Stimulated activated memory B cell treated with anti-CD40 and anti-IgM and Interleukin-4, amounts not matched to agents 10 μg/mL and 1 μg/mL and 100 μg/mL, for 72 hours (primary cell): ENCODE measurements at regions not wholly inside any gene's neighbourhood (a gene's known extent, or its start where the extent isn't known, plus 50 kb on each side); places are given as distances from the start of the nearest gene placed in this dataset.
"Not testable (repeated sequence)": the region's sequence is repeated elsewhere in the genome, so short reads cannot be mapped to it uniquely, and the experiment has no call there.

Source experiments
- ATAC-seq: fragments of 150-1000 bp; cut with Tn5 transposase; 2 replicates; pipeline ENCODE4 v1.10.0; 2021
- H3K27ac Mint-ChIP-seq: one replicate; pipeline ENCODE4 v1.8.0; 2022; ENCODE audit warnings: mild to moderate bottlenecking, mixed read lengths
- H3K27me3 Mint-ChIP-seq: one replicate; pipeline ENCODE4 v1.8.0; 2022; ENCODE audit warnings: mixed read lengths
- H3K36me3 Mint-ChIP-seq: one replicate; pipeline ENCODE4 v1.8.0; 2022; ENCODE audit warnings: mixed read lengths
- H3K4me1 Mint-ChIP-seq: one replicate; pipeline ENCODE4 v1.8.0; 2022; ENCODE audit warnings: mixed read lengths
- H3K4me3 Mint-ChIP-seq: one replicate; pipeline ENCODE4 v1.8.0; 2022; ENCODE audit warnings: mild to moderate bottlenecking, moderate library complexity, mixed read lengths
- H3K9me3 Mint-ChIP-seq: one replicate; pipeline ENCODE4 v1.8.0; 2022; ENCODE audit warnings: mixed read lengths

- Mint-ChIP-seq H3K27me3 (peaks cover 11% of the 10 kb centered on the region), H3K4me3 (no peak overlapping the region), H3K36me3 (no peaks in the 10 kb centered on the region), H3K9me3 (no peaks in the 10 kb centered on the region), H3K27ac (no peak overlapping the region), H3K4me1 (no peaks in the 10 kb centered on the region)
- ATAC-seq = no peak
Observed at GRCh38 chr2:182541268-182541667, 114.4 kb upstream of the PDE1A start.

- H3K4me3 Mint-ChIP-seq = no peak overlapping the region
- H3K9me3 Mint-ChIP-seq = no peaks in the 10 kb centered on the region
- no peaks in the 10 kb centered on the region for H3K4me1 Mint-ChIP-seq
- ATAC-seq = no peak
- H3K27me3 Mint-ChIP-seq = peaks cover 11% of the 10 kb centered on the region
- H3K27ac Mint-ChIP-seq = no peak overlapping the region
- H3K36me3 Mint-ChIP-seq = no peaks in the 10 kb centered on the region
Observed at GRCh38 chr2:182542501-182543258, 115.8 kb upstream of the PDE1A start.

- H3K36me3 Mint-ChIP-seq = no peaks in the 10 kb centered on the region
- H3K4me1 Mint-ChIP-seq = no peaks in the 10 kb centered on the region
- H3K9me3 Mint-ChIP-seq = no peaks in the 10 kb centered on the region
- H3K27me3 Mint-ChIP-seq = peaks cover 11% of the 10 kb centered on the region
- ATAC-seq = no peak
- H3K27ac Mint-ChIP-seq = no peak overlapping the region
- H3K4me3 Mint-ChIP-seq = no peak overlapping the region
Observed at GRCh38 chr2:182543741-182544525, 117.1 kb upstream of the PDE1A start.

GRCh38 chr2:182545420-182546167 is 118.8 kb upstream of the PDE1A start:
- ATAC-seq = no peak
- no peak overlapping the region for H3K27ac Mint-ChIP-seq
- no peaks in the 10 kb centered on the region for H3K36me3 Mint-ChIP-seq
- no peak overlapping the region for H3K4me3 Mint-ChIP-seq
- H3K4me1 Mint-ChIP-seq = no peaks in the 10 kb centered on the region
- H3K9me3 Mint-ChIP-seq = no peaks in the 10 kb centered on the region
- peaks cover 11% of the 10 kb centered on the region for H3K27me3 Mint-ChIP-seq

- Mint-ChIP-seq H3K4me1 (no peaks in the 10 kb centered on the region), H3K27me3 (peaks cover 11% of the 10 kb centered on the region), H3K36me3 (no peaks in the 10 kb centered on the region), H3K27ac (no peak overlapping the region), H3K9me3 (no peaks in the 10 kb centered on the region), H3K4me3 (no peak overlapping the region)
- ATAC-seq = no peak
Observed at GRCh38 chr2:182548031-182548950, 121.5 kb upstream of the PDE1A start.

- Mint-ChIP-seq H3K4me1 (no peaks in the 10 kb centered on the region), H3K4me3 (no peak overlapping the region), H3K9me3 (no peaks in the 10 kb centered on the region), H3K36me3 (no peaks in the 10 kb centered on the region), H3K27ac (no peak overlapping the region), H3K27me3 (peaks cover 3% of the 10 kb centered on the region)
- no peak for ATAC-seq
Observed at GRCh38 chr2:182550234-182550633, 123.4 kb upstream of the PDE1A start.

GRCh38 chr2:182552232-182552631 is 125.4 kb upstream of the PDE1A start:
- H3K9me3 Mint-ChIP-seq, ATAC-seq, H3K27ac Mint-ChIP-seq, H3K27me3 Mint-ChIP-seq, H3K36me3 Mint-ChIP-seq, H3K4me3 Mint-ChIP-seq, H3K4me1 Mint-ChIP-seq: not testable (repeated sequence)

GRCh38 chr2:182552785-182553184 is 125.9 kb upstream of the PDE1A start:
- H3K36me3 Mint-ChIP-seq, H3K4me3 Mint-ChIP-seq, H3K9me3 Mint-ChIP-seq, H3K4me1 Mint-ChIP-seq, H3K27ac Mint-ChIP-seq, H3K27me3 Mint-ChIP-seq, ATAC-seq: not testable (repeated sequence)

- ATAC-seq = no peak
- Mint-ChIP-seq H3K9me3 (no peaks in the 10 kb centered on the region), H3K27me3 (no peaks in the 10 kb centered on the region), H3K4me3 (no peak overlapping the region), H3K27ac (no peak overlapping the region), H3K4me1 (no peaks in the 10 kb centered on the region), H3K36me3 (no peaks in the 10 kb centered on the region)
Observed at GRCh38 chr2:182553483-182553882, 126.6 kb upstream of the PDE1A start.

GRCh38 chr2:182554950-182555349 is 128.1 kb upstream of the PDE1A start:
- H3K27me3 Mint-ChIP-seq = no peaks in the 10 kb centered on the region
- H3K4me1 Mint-ChIP-seq = no peaks in the 10 kb centered on the region
- H3K27ac Mint-ChIP-seq = no peak overlapping the region
- no peak overlapping the region for H3K4me3 Mint-ChIP-seq
- no peaks in the 10 kb centered on the region for H3K9me3 Mint-ChIP-seq
- H3K36me3 Mint-ChIP-seq = no peaks in the 10 kb centered on the region
- no peak for ATAC-seq

GRCh38 chr2:182558564-182558963 is 131.7 kb upstream of the PDE1A start:
- Mint-ChIP-seq H3K4me1 (no peaks in the 10 kb centered on the region), H3K9me3 (peaks cover 6% of the 10 kb centered on the region), H3K27ac (no peak overlapping the region), H3K36me3 (no peaks in the 10 kb centered on the region), H3K4me3 (no peak overlapping the region), H3K27me3 (no peaks in the 10 kb centered on the region)
- no peak for ATAC-seq

GRCh38 chr2:182559623-182560022 is 132.8 kb upstream of the PDE1A start:
- ATAC-seq = no peak
- Mint-ChIP-seq H3K36me3 (no peaks in the 10 kb centered on the region), H3K4me3 (no peak overlapping the region), H3K27ac (no peak overlapping the region), H3K4me1 (no peaks in the 10 kb centered on the region), H3K9me3 (peaks cover 6% of the 10 kb centered on the region), H3K27me3 (no peaks in the 10 kb centered on the region)

- H3K36me3 Mint-ChIP-seq = no peaks in the 10 kb centered on the region
- H3K4me1 Mint-ChIP-seq = no peaks in the 10 kb centered on the region
- H3K9me3 Mint-ChIP-seq = peaks cover 6% of the 10 kb centered on the region
- no peaks in the 10 kb centered on the region for H3K27me3 Mint-ChIP-seq
- no peak overlapping the region for H3K27ac Mint-ChIP-seq
- ATAC-seq = no peak
- no peak overlapping the region for H3K4me3 Mint-ChIP-seq
Observed at GRCh38 chr2:182565911-182566567, 139.2 kb upstream of the PDE1A start.

GRCh38 chr2:182573553-182573952 is 142.5 kb upstream of the DNAJC10 start:
- no peaks in the 10 kb centered on the region for H3K27me3 Mint-ChIP-seq
- ATAC-seq = no peak
- H3K36me3 Mint-ChIP-seq = no peaks in the 10 kb centered on the region
- H3K4me3 Mint-ChIP-seq = no peak overlapping the region
- H3K9me3 Mint-ChIP-seq = no peaks in the 10 kb centered on the region
- H3K27ac Mint-ChIP-seq = no peak overlapping the region
- no peaks in the 10 kb centered on the region for H3K4me1 Mint-ChIP-seq
